ENCODE measurements at regions not wholly inside any gene's neighbourhood (a gene's known extent, or its start where the extent isn't known, plus 50 kb on each side); places are given as distances from the start of the nearest gene placed in this dataset.

GRCh38 chr2:234425639-234426603, 71.0 kb downstream of the ARL4C start:
- Histone ChIP-seq H3K4me1 (ENCODE audit: control insufficient read depth in 5 of 5, insufficient read depth in 5 of 5, low read length in 5 of 5) (peaks cover 0 to 12% (median 3%) of the 10 kb centered on the region in 5 donors), H3K4me3 (ENCODE audit: low read depth in 1 of 5, low read length in 5 of 5) (no peak overlapping the region), H3K27ac (ENCODE audit: low read depth, low read length) (no peak overlapping the region), H3K9ac (ENCODE audit: low read length in 5 of 5) (no peak overlapping the region), H3K27me3 (ENCODE audit: control insufficient read depth in 5 of 5, insufficient read depth in 4 of 5, low read length in 5 of 5) (peaks cover 0 to 6% (median 0%) of the 10 kb centered on the region in 5 donors), H3K36me3 (ENCODE audit: control insufficient read depth in 5 of 5, insufficient read depth in 5 of 5, low read length in 5 of 5) (no peaks in the 10 kb centered on the region), H3K9me3 (ENCODE audit: control insufficient read depth in 5 of 5, low read length in 5 of 5) (no peaks in the 10 kb centered on the region)

DNA sequence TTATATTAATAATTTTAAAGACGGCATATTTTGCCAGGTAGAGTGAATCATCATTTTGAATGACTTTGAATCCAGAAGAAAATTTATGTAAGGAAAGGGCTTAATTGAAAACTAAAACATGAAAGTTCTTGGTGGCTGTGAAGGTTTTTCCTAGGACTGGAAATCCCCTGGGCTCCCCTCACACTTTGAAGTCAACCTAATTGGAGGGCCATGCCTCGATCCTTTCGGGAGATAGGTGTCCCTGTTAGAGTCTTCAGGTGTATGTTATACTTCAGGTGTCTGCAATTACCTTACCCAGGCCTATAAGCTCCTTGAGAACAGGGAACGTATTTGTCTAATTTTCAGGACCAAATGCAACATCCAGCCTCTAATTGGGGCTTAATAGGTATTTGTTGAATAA, 73.0 kb downstream of the ARL4C start:
- H3K9ac ChIP-seq (ENCODE audit: low read length in 5 of 5) = no peak overlapping the region
- H3K27ac ChIP-seq (ENCODE audit: low read depth, low read length) = no peak overlapping the region
- H3K9me3 ChIP-seq (ENCODE audit: control insufficient read depth in 5 of 5, low read length in 5 of 5) = no peaks in the 10 kb centered on the region
- H3K36me3 ChIP-seq (ENCODE audit: control insufficient read depth in 5 of 5, insufficient read depth in 5 of 5, low read length in 5 of 5) = no peaks in the 10 kb centered on the region
- no peak overlapping the region for H3K4me3 ChIP-seq (ENCODE audit: low read depth in 1 of 5, low read length in 5 of 5)
- H3K4me1 ChIP-seq (ENCODE audit: control insufficient read depth in 5 of 5, insufficient read depth in 5 of 5, low read length in 5 of 5) = peaks cover 0 to 12% (median 3%) of the 10 kb centered on the region in 5 donors
- peaks cover 0 to 2% (median 0%) of the 10 kb centered on the region in 5 donors for H3K27me3 ChIP-seq (ENCODE audit: control insufficient read depth in 5 of 5, insufficient read depth in 4 of 5, low read length in 5 of 5)

GRCh38 chr2:234422981-234423431, 73.9 kb downstream of the ARL4C start:
- Histone ChIP-seq H3K4me3 (ENCODE audit: low read depth in 1 of 5, low read length in 5 of 5) (no peak overlapping the region), H3K27me3 (ENCODE audit: control insufficient read depth in 5 of 5, insufficient read depth in 4 of 5, low read length in 5 of 5) (no peaks in the 10 kb centered on the region), H3K9ac (ENCODE audit: low read length in 5 of 5) (no peak overlapping the region), H3K36me3 (ENCODE audit: control insufficient read depth in 5 of 5, insufficient read depth in 5 of 5, low read length in 5 of 5) (no peaks in the 10 kb centered on the region), H3K4me1 (ENCODE audit: control insufficient read depth in 5 of 5, insufficient read depth in 5 of 5, low read length in 5 of 5) (peaks cover 0 to 12% (median 3%) of the 10 kb centered on the region in 5 donors), H3K9me3 (ENCODE audit: control insufficient read depth in 5 of 5, low read length in 5 of 5) (no peaks in the 10 kb centered on the region), H3K27ac (ENCODE audit: low read depth, low read length) (no peak overlapping the region)

DNA sequence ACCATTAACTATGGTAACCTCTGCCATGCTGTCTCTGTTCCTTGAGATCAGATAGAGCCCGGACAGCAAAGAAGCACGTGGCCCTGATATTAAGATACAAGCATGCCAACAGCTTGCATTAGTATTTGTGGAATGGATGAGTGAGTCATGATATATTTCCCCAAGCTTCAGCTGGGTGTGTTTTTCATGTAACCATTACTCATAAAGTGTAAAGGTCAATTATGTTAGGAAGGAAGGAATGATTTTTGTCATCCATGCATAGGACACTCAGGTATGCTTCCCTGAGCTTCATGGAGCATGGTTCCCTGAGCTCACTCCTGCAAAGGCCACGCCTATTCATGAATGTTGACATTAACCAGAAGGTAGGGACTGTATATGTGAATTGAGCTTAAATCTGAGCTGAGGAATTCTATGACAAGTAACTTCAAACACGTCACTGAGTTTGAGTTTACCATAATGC, 74.6 kb downstream of the ARL4C start:
- no peak overlapping the region for H3K4me3 ChIP-seq (ENCODE audit: low read depth in 1 of 5, low read length in 5 of 5)
- no peak overlapping the region for H3K9ac ChIP-seq (ENCODE audit: low read length in 5 of 5)
- no peak overlapping the region for H3K27ac ChIP-seq (ENCODE audit: low read depth, low read length)
- peaks cover 0 to 12% (median 3%) of the 10 kb centered on the region in 5 donors for H3K4me1 ChIP-seq (ENCODE audit: control insufficient read depth in 5 of 5, insufficient read depth in 5 of 5, low read length in 5 of 5)
- no peaks in the 10 kb centered on the region for H3K9me3 ChIP-seq (ENCODE audit: control insufficient read depth in 5 of 5, low read length in 5 of 5)
- H3K27me3 ChIP-seq (ENCODE audit: control insufficient read depth in 5 of 5, insufficient read depth in 4 of 5, low read length in 5 of 5) = no peaks in the 10 kb centered on the region
- H3K36me3 ChIP-seq (ENCODE audit: control insufficient read depth in 5 of 5, insufficient read depth in 5 of 5, low read length in 5 of 5) = no peaks in the 10 kb centered on the region

DNA sequence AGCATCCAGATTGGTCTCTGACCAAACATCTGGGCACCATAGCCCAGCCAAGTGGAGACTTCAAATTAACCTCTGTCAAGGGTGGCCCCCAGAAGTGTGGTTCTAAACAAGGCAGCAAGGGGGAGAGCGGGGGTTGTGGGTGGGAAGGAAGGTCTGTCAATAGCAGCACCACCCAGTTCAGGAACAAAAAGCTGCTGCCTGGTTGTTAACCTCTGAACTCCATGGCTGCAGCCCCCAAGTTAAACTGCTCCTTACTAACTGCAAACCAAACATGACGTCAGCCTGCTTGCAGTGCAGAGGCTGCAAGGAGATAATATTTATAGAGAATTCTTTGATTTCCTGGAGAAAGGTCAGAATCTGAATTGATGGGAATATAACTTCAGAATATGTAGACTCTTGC, 76.5 kb downstream of the ARL4C start:
- Histone ChIP-seq H3K27me3 (ENCODE audit: control insufficient read depth in 5 of 5, insufficient read depth in 4 of 5, low read length in 5 of 5) (peaks cover 0 to 4% (median 0%) of the 10 kb centered on the region in 5 donors), H3K9me3 (ENCODE audit: control insufficient read depth in 5 of 5, low read length in 5 of 5) (no peaks in the 10 kb centered on the region), H3K27ac (ENCODE audit: low read depth, low read length) (no peak overlapping the region), H3K36me3 (ENCODE audit: control insufficient read depth in 5 of 5, insufficient read depth in 5 of 5, low read length in 5 of 5) (no peaks in the 10 kb centered on the region), H3K4me3 (ENCODE audit: low read depth in 1 of 5, low read length in 5 of 5) (no peak overlapping the region), H3K4me1 (ENCODE audit: control insufficient read depth in 5 of 5, insufficient read depth in 5 of 5, low read length in 5 of 5) (peaks cover 0 to 3% (median 2%) of the 10 kb centered on the region in 5 donors), H3K9ac (ENCODE audit: low read length in 5 of 5) (no peak overlapping the region)

GRCh38 chr2:234419726-234420125, 77.2 kb downstream of the ARL4C start:
- Histone ChIP-seq H3K4me1 (ENCODE audit: control insufficient read depth in 5 of 5, insufficient read depth in 5 of 5, low read length in 5 of 5) (peaks cover 0 to 3% (median 2%) of the 10 kb centered on the region in 5 donors), H3K27ac (ENCODE audit: low read depth, low read length) (no peak overlapping the region), H3K36me3 (ENCODE audit: control insufficient read depth in 5 of 5, insufficient read depth in 5 of 5, low read length in 5 of 5) (no peaks in the 10 kb centered on the region), H3K4me3 (ENCODE audit: low read depth in 1 of 5, low read length in 5 of 5) (no peak overlapping the region), H3K9ac (ENCODE audit: low read length in 5 of 5) (no peak overlapping the region), H3K9me3 (ENCODE audit: control insufficient read depth in 5 of 5, low read length in 5 of 5) (no peaks in the 10 kb centered on the region), H3K27me3 (ENCODE audit: control insufficient read depth in 5 of 5, insufficient read depth in 4 of 5, low read length in 5 of 5) (peaks cover 0 to 4% (median 0%) of the 10 kb centered on the region in 5 donors)

- Histone ChIP-seq H3K9ac (ENCODE audit: low read length in 5 of 5) (no peak overlapping the region), H3K4me3 (ENCODE audit: low read depth in 1 of 5, low read length in 5 of 5) (no peak overlapping the region), H3K9me3 (ENCODE audit: control insufficient read depth in 5 of 5, low read length in 5 of 5) (no peaks in the 10 kb centered on the region), H3K27me3 (ENCODE audit: control insufficient read depth in 5 of 5, insufficient read depth in 4 of 5, low read length in 5 of 5) (peaks cover 0 to 8% (median 3%) of the 10 kb centered on the region in 5 donors), H3K4me1 (ENCODE audit: control insufficient read depth in 5 of 5, insufficient read depth in 5 of 5, low read length in 5 of 5) (no peaks in the 10 kb centered on the region), H3K27ac (ENCODE audit: low read depth, low read length) (no peak overlapping the region), H3K36me3 (ENCODE audit: control insufficient read depth in 5 of 5, insufficient read depth in 5 of 5, low read length in 5 of 5) (no peaks in the 10 kb centered on the region)
These were observed 81.2 kb downstream of the ARL4C start for GRCh38 chr2:234415706-234416105.

- Histone ChIP-seq H3K9ac (ENCODE audit: low read length in 5 of 5) (no peak overlapping the region), H3K4me1 (ENCODE audit: control insufficient read depth in 5 of 5, insufficient read depth in 5 of 5, low read length in 5 of 5) (no peaks in the 10 kb centered on the region), H3K4me3 (ENCODE audit: low read depth in 1 of 5, low read length in 5 of 5) (no peak overlapping the region), H3K27me3 (ENCODE audit: control insufficient read depth in 5 of 5, insufficient read depth in 4 of 5, low read length in 5 of 5) (peaks cover 0 to 13% (median 3%) of the 10 kb centered on the region in 5 donors), H3K36me3 (ENCODE audit: control insufficient read depth in 5 of 5, insufficient read depth in 5 of 5, low read length in 5 of 5) (no peaks in the 10 kb centered on the region), H3K9me3 (ENCODE audit: control insufficient read depth in 5 of 5, low read length in 5 of 5) (no peaks in the 10 kb centered on the region), H3K27ac (ENCODE audit: low read depth, low read length) (no peak overlapping the region)
These were observed 82.3 kb downstream of the ARL4C start for GRCh38 chr2:234414596-234414995.

DNA sequence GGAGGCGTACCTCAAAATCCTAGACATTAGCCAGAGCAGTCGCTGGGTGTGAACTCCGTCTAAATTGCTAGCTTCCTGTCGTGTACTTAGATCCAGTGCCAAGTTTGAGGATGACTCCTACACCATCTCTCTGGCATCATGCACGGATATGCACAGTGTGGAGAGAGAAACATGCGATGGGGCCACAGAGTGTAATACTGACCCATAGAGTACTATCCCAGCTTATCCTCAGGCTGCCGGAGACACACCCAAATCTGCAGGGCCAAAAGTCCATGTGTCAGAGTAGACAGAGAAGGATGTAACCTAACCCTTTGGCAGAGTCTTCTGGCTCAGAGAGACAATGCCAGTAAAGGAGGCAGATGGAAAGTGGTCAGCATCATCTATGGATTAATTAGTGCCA, 84.2 kb downstream of the ARL4C start:
- Histone ChIP-seq H3K27me3 (ENCODE audit: control insufficient read depth in 5 of 5, insufficient read depth in 4 of 5, low read length in 5 of 5) (peaks cover 0 to 13% (median 3%) of the 10 kb centered on the region in 5 donors), H3K9me3 (ENCODE audit: control insufficient read depth in 5 of 5, low read length in 5 of 5) (no peaks in the 10 kb centered on the region), H3K4me1 (ENCODE audit: control insufficient read depth in 5 of 5, insufficient read depth in 5 of 5, low read length in 5 of 5) (no peaks in the 10 kb centered on the region), H3K9ac (ENCODE audit: low read length in 5 of 5) (no peak overlapping the region), H3K27ac (ENCODE audit: low read depth, low read length) (no peak overlapping the region), H3K4me3 (ENCODE audit: low read depth in 1 of 5, low read length in 5 of 5) (no peak overlapping the region), H3K36me3 (ENCODE audit: control insufficient read depth in 5 of 5, insufficient read depth in 5 of 5, low read length in 5 of 5) (no peaks in the 10 kb centered on the region)

DNA sequence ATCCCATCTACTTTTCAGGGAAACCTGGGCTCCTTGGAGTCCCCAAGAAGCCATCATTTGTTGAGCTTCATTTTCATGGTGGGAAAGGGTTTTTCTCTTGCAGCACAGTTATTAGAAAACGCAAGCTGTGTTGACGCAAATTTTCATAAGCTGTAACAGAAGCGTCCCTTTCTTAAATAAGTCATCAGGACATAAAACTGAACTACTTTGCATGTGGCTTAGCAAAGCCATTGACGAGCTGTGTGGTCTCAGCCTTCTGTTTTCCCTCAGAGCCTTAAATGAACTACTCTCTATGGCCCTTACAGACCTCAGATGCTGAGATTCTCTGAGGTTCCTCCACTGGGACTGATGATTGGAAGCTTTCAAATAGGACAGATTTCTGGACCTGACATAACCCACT, 85.1 kb downstream of the ARL4C start:
- no peaks in the 10 kb centered on the region for H3K36me3 ChIP-seq (ENCODE audit: control insufficient read depth in 5 of 5, insufficient read depth in 5 of 5, low read length in 5 of 5)
- H3K4me3 ChIP-seq (ENCODE audit: low read depth in 1 of 5, low read length in 5 of 5) = no peak overlapping the region
- no peak overlapping the region for H3K9ac ChIP-seq (ENCODE audit: low read length in 5 of 5)
- no peaks in the 10 kb centered on the region for H3K4me1 ChIP-seq (ENCODE audit: control insufficient read depth in 5 of 5, insufficient read depth in 5 of 5, low read length in 5 of 5)
- no peaks in the 10 kb centered on the region for H3K9me3 ChIP-seq (ENCODE audit: control insufficient read depth in 5 of 5, low read length in 5 of 5)
- H3K27me3 ChIP-seq (ENCODE audit: control insufficient read depth in 5 of 5, insufficient read depth in 4 of 5, low read length in 5 of 5) = peaks cover 0 to 13% (median 3%) of the 10 kb centered on the region in 5 donors
- no peak overlapping the region for H3K27ac ChIP-seq (ENCODE audit: low read depth, low read length)

Data from subcutaneous abdominal adipose tissue (tissue), 5 donors.